ENCODE measurements at regions not wholly inside any gene's neighbourhood (a gene's known extent, or its start where the extent isn't known, plus 50 kb on each side); places are given as distances from the start of the nearest gene placed in this dataset.

- TF ChIP-seq POLR2A (IDR thresholded peaks at IDR 0.05; ENCODE audit: low read depth, low read length) = no peak
- TF ChIP-seq TAF1 (IDR thresholded peaks at IDR 0.05; ENCODE audit: borderline replicate concordance, low read depth, low read length) = no peak
- TF ChIP-seq POLR2AphosphoS5 (IDR thresholded peaks at IDR 0.05; ENCODE audit: low read depth, low read length) = no peak
Measured at GRCh38 chr7:119571666-119572065, 701.3 kb upstream of the KCND2 start.

Measured in GM12892 (cell line).